ENCODE measurements at regions not wholly inside any gene's neighbourhood (a gene's known extent, or its start where the extent isn't known, plus 50 kb on each side); places are given as distances from the start of the nearest gene placed in this dataset.
"Not testable (repeated sequence)": the region's sequence is repeated elsewhere in the genome, so short reads cannot be mapped to it uniquely, and the experiment has no call there.

GRCh38 chr15:25170781-25171110 is 216.0 kb downstream of the SNRPN start:
- TF ChIP-seq ZNF274 (IDR thresholded peaks at IDR 0.05; ENCODE audit: low read depth, low read length), result no peak
- H3K4me3 ChIP-seq (ENCODE audit: low read length), result no peak overlapping the region

- no peak overlapping the region for H3K4me3 ChIP-seq (ENCODE audit: low read length)
- TF ChIP-seq ZNF274 (IDR thresholded peaks at IDR 0.05; ENCODE audit: low read depth, low read length), result no peak
These were observed 216.5 kb downstream of the SNRPN start for GRCh38 chr15:25171111-25171811.

- no peak for TF ChIP-seq ZNF274 (IDR thresholded peaks at IDR 0.05; ENCODE audit: low read depth, low read length)
- no peak overlapping the region for H3K4me3 ChIP-seq (ENCODE audit: low read length)
These were observed 217.3 kb downstream of the SNRPN start for GRCh38 chr15:25171856-25172687.

GRCh38 chr15:25172691-25173090 is 217.9 kb downstream of the SNRPN start:
- H3K4me3 ChIP-seq (ENCODE audit: low read length), result no peak overlapping the region
- no peak for TF ChIP-seq ZNF274 (IDR thresholded peaks at IDR 0.05; ENCODE audit: low read depth, low read length)

- no peak for TF ChIP-seq ZNF274 (IDR thresholded peaks at IDR 0.05; ENCODE audit: low read depth, low read length)
- no peak overlapping the region for H3K4me3 ChIP-seq (ENCODE audit: low read length)
These were observed 218.6 kb downstream of the SNRPN start for GRCh38 chr15:25173241-25174028.

GRCh38 chr15:25174149-25174548 is 219.4 kb downstream of the SNRPN start:
- not testable (repeated sequence) for H3K4me3 ChIP-seq (ENCODE audit: low read length)

- H3K4me3 ChIP-seq (ENCODE audit: low read length), result no peak overlapping the region
- no peak for TF ChIP-seq ZNF274 (IDR thresholded peaks at IDR 0.05; ENCODE audit: low read depth, low read length)
These were observed 220.4 kb downstream of the SNRPN start for GRCh38 chr15:25175033-25175788.

GRCh38 chr15:25175789-25176615 is 221.2 kb downstream of the SNRPN start:
- TF ChIP-seq ZNF274 (IDR thresholded peaks at IDR 0.05; ENCODE audit: low read depth, low read length), result no peak
- H3K4me3 ChIP-seq (ENCODE audit: low read length), result no peak overlapping the region

GRCh38 chr15:25176616-25176923 is 221.8 kb downstream of the SNRPN start:
- no peak for TF ChIP-seq ZNF274 (IDR thresholded peaks at IDR 0.05; ENCODE audit: low read depth, low read length)
- H3K4me3 ChIP-seq (ENCODE audit: low read length), result no peak overlapping the region

GRCh38 chr15:25176991-25177954 is 222.5 kb downstream of the SNRPN start:
- TF ChIP-seq ZNF274 (IDR thresholded peaks at IDR 0.05; ENCODE audit: low read depth, low read length), result no peak
- H3K4me3 ChIP-seq (ENCODE audit: low read length), result no peak overlapping the region

- H3K4me3 ChIP-seq (ENCODE audit: low read length), result no peak overlapping the region
- TF ChIP-seq ZNF274 (IDR thresholded peaks at IDR 0.05; ENCODE audit: low read depth, low read length), result no peak
These were observed 223.4 kb downstream of the SNRPN start for GRCh38 chr15:25177955-25178801.

Measured in GM08714 (cell line).